HepG2 (cell line): ENCODE measurements at regions not wholly inside any gene's neighbourhood (a gene's known extent, or its start where the extent isn't known, plus 50 kb on each side); places are given as distances from the start of the nearest gene placed in this dataset.

Source experiments
- AKAP8 ChIP-seq: sonication (generic); formaldehyde crosslinking; IDR thresholded peaks from 2 replicates; pipeline ENCODE4 v1.5.1; 2020; ENCODE audit warnings: mild to moderate bottlenecking, missing genetic modification reagents
- ARNT2 ChIP-seq: sonication (generic); formaldehyde crosslinking; IDR thresholded peaks from 2 replicates; pipeline ENCODE4 v1.8.0; 2022; ENCODE audit warnings: mild to moderate bottlenecking, low read depth, missing genetic modification reagents, moderate library complexity
- KAT2B ChIP-seq: fragments of 150-350 bp; IDR thresholded peaks from 2 replicates; pipeline ENCODE4 v1.6.1; 2014; ENCODE audit warnings: low read depth, low read length, borderline replicate concordance
- KLF9 ChIP-seq: IDR thresholded peaks from 2 replicates; pipeline ENCODE4 v1.6.1; 2016; ENCODE audit warnings: low read depth
- KMT2B ChIP-seq: IDR thresholded peaks from 2 replicates; pipeline ENCODE4 v1.6.1; 2016; ENCODE audit warnings: missing genetic modification reagents, missing compliant biosample characterization
- NFE2 ChIP-seq: sonication (generic); formaldehyde crosslinking; IDR thresholded peaks from 2 replicates; pipeline ENCODE4 v1.4.0; 2020; ENCODE audit warnings: missing genetic modification reagents
- PPARG ChIP-seq: conservative IDR thresholded peaks from 2 replicates; pipeline ENCODE4 v1.6.1; 2016; ENCODE audit warnings: missing biosample characterization, missing genetic modification reagents
- REPIN1 ChIP-seq: sonication (generic); formaldehyde crosslinking; IDR thresholded peaks from 2 replicates; pipeline ENCODE4 v1.8.0; 2022; ENCODE audit warnings: missing genetic modification reagents, low read depth, mild to moderate bottlenecking, borderline replicate concordance
- TRIM24 ChIP-seq: sonication (generic); formaldehyde crosslinking; IDR thresholded peaks from 2 replicates; pipeline ENCODE4 v1.8.0; 2022; ENCODE audit warnings: mild to moderate bottlenecking, missing genetic modification reagents
- ZFY ChIP-seq: sonication (generic); formaldehyde crosslinking; IDR thresholded peaks from 2 replicates; pipeline ENCODE4 v1.4.0; 2020; ENCODE audit warnings: missing genetic modification reagents
- ZNF468 ChIP-seq: sonication (generic); formaldehyde crosslinking; IDR thresholded peaks from 2 replicates; pipeline ENCODE4 v1.8.0; 2022; ENCODE audit warnings: mild to moderate bottlenecking, moderate library complexity, missing genetic modification reagents
- ZNF569 ChIP-seq: sonication (generic); formaldehyde crosslinking; IDR thresholded peaks from 2 replicates; pipeline ENCODE4 v1.5.0; 2020; ENCODE audit warnings: mild to moderate bottlenecking, missing genetic modification reagents, moderate library complexity, borderline replicate concordance
- ZNF572 ChIP-seq: sonication (generic); formaldehyde crosslinking; IDR thresholded peaks from 2 replicates; pipeline ENCODE4 v1.5.1; 2020; ENCODE audit warnings: mild to moderate bottlenecking, missing genetic modification reagents
- ZNF720 ChIP-seq: sonication (generic); formaldehyde crosslinking; IDR thresholded peaks from 2 replicates; pipeline ENCODE4 v1.4.0; 2020; ENCODE audit warnings: missing genetic modification reagents
- ZNF724P ChIP-seq: sonication (generic); formaldehyde crosslinking; IDR thresholded peaks from 2 replicates; pipeline ENCODE4 v1.8.0; 2022; ENCODE audit warnings: missing genetic modification reagents, borderline replicate concordance
- ZSCAN21 ChIP-seq: sonication (generic); formaldehyde crosslinking; IDR thresholded peaks from 2 replicates; pipeline ENCODE4 v1.8.0; 2022; ENCODE audit warnings: mild to moderate bottlenecking, missing genetic modification reagents, moderate library complexity, borderline replicate concordance
- ZSCAN22 ChIP-seq: sonication (generic); formaldehyde crosslinking; IDR thresholded peaks from 2 replicates; pipeline ENCODE4 v1.4.0; 2020; ENCODE audit warnings: mild to moderate bottlenecking, missing genetic modification reagents
- TF ChIP-seq, protein P1 (sequence below): sonication (generic); formaldehyde crosslinking; IDR thresholded peaks from 2 replicates; pipeline ENCODE4 v1.4.0; 2020; ENCODE audit warnings: missing genetic modification reagents
- TF ChIP-seq, protein P2 (sequence below): sonication (generic); formaldehyde crosslinking; IDR thresholded peaks from 2 replicates; pipeline ENCODE4 v1.4.0; 2020; ENCODE audit warnings: missing genetic modification reagents, borderline replicate concordance
- TF ChIP-seq, protein P3 (sequence below): sonication (generic); formaldehyde crosslinking; IDR thresholded peaks from 2 replicates; pipeline ENCODE4 v1.4.0; 2020; ENCODE audit warnings: mild to moderate bottlenecking, missing genetic modification reagents

- TF ChIP-seq AKAP8 (CRISPR knock-in tag) (peak; percentile 40; the same call in 1 of the 2 replicates), TRIM24 (CRISPR knock-in tag) (peak; percentile 74; the same call in 1 of the 2 replicates), ZNF720 (no peak), ZNF468 (no peak), ZSCAN21 (0 out of 2 replicates have a peak, but pooled peaks have one; percentile 61), ZFY (CRISPR knock-in tag) (no peak), NFE2 (no peak), ZNF724P (CRISPR knock-in tag) (no peak), REPIN1 (CRISPR knock-in tag) (no peak; the same call in none of the 2 replicates), KLF9 (CRISPR knock-in tag) (no peak), PPARG (CRISPR knock-in tag) (peak; percentile 81), KMT2B (CRISPR knock-in tag) (no peak), ZNF572 (CRISPR knock-in tag) (no peak), KAT2B (no peak), ZSCAN22 (CRISPR knock-in tag) (no peak), ARNT2 (CRISPR knock-in tag) (no peak), ZNF569 (no peak)
- TF ChIP-seq, protein P1, sequence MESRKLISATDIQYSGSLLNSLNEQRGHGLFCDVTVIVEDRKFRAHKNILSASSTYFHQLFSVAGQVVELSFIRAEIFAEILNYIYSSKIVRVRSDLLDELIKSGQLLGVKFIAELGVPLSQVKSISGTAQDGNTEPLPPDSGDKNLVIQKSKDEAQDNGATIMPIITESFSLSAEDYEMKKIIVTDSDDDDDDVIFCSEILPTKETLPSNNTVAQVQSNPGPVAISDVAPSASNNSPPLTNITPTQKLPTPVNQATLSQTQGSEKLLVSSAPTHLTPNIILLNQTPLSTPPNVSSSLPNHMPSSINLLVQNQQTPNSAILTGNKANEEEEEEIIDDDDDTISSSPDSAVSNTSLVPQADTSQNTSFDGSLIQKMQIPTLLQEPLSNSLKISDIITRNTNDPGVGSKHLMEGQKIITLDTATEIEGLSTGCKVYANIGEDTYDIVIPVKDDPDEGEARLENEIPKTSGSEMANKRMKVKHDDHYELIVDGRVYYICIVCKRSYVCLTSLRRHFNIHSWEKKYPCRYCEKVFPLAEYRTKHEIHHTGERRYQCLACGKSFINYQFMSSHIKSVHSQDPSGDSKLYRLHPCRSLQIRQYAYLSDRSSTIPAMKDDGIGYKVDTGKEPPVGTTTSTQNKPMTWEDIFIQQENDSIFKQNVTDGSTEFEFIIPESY: peak; percentile 98
- TF ChIP-seq, protein P2, sequence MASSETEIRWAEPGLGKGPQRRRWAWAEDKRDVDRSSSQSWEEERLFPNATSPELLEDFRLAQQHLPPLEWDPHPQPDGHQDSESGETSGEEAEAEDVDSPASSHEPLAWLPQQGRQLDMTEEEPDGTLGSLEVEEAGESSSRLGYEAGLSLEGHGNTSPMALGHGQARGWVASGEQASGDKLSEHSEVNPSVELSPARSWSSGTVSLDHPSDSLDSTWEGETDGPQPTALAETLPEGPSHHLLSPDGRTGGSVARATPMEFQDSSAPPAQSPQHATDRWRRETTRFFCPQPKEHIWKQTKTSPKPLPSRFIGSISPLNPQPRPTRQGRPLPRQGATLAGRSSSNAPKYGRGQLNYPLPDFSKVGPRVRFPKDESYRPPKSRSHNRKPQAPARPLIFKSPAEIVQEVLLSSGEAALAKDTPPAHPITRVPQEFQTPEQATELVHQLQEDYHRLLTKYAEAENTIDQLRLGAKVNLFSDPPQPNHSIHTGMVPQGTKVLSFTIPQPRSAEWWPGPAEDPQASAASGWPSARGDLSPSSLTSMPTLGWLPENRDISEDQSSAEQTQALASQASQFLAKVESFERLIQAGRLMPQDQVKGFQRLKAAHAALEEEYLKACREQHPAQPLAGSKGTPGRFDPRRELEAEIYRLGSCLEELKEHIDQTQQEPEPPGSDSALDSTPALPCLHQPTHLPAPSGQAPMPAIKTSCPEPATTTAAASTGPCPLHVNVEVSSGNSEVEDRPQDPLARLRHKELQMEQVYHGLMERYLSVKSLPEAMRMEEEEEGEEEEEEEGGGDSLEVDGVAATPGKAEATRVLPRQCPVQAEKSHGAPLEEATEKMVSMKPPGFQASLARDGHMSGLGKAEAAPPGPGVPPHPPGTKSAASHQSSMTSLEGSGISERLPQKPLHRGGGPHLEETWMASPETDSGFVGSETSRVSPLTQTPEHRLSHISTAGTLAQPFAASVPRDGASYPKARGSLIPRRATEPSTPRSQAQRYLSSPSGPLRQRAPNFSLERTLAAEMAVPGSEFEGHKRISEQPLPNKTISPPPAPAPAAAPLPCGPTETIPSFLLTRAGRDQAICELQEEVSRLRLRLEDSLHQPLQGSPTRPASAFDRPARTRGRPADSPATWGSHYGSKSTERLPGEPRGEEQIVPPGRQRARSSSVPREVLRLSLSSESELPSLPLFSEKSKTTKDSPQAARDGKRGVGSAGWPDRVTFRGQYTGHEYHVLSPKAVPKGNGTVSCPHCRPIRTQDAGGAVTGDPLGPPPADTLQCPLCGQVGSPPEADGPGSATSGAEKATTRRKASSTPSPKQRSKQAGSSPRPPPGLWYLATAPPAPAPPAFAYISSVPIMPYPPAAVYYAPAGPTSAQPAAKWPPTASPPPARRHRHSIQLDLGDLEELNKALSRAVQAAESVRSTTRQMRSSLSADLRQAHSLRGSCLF: no peak
- TF ChIP-seq, protein P3, sequence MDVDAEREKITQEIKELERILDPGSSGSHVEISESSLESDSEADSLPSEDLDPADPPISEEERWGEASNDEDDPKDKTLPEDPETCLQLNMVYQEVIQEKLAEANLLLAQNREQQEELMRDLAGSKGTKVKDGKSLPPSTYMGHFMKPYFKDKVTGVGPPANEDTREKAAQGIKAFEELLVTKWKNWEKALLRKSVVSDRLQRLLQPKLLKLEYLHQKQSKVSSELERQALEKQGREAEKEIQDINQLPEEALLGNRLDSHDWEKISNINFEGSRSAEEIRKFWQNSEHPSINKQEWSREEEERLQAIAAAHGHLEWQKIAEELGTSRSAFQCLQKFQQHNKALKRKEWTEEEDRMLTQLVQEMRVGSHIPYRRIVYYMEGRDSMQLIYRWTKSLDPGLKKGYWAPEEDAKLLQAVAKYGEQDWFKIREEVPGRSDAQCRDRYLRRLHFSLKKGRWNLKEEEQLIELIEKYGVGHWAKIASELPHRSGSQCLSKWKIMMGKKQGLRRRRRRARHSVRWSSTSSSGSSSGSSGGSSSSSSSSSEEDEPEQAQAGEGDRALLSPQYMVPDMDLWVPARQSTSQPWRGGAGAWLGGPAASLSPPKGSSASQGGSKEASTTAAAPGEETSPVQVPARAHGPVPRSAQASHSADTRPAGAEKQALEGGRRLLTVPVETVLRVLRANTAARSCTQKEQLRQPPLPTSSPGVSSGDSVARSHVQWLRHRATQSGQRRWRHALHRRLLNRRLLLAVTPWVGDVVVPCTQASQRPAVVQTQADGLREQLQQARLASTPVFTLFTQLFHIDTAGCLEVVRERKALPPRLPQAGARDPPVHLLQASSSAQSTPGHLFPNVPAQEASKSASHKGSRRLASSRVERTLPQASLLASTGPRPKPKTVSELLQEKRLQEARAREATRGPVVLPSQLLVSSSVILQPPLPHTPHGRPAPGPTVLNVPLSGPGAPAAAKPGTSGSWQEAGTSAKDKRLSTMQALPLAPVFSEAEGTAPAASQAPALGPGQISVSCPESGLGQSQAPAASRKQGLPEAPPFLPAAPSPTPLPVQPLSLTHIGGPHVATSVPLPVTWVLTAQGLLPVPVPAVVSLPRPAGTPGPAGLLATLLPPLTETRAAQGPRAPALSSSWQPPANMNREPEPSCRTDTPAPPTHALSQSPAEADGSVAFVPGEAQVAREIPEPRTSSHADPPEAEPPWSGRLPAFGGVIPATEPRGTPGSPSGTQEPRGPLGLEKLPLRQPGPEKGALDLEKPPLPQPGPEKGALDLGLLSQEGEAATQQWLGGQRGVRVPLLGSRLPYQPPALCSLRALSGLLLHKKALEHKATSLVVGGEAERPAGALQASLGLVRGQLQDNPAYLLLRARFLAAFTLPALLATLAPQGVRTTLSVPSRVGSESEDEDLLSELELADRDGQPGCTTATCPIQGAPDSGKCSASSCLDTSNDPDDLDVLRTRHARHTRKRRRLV (CRISPR knock-in tag): 0 out of 2 replicates have a peak, but pooled peaks have one; percentile 57
Measured at GRCh38 chr2:234867882-234868285, 83.9 kb upstream of the SH3BP4 start (continued).
